IPS DF 19.7 (cell line): ENCODE measurements at regions not wholly inside any gene's neighbourhood (a gene's known extent, or its start where the extent isn't known, plus 50 kb on each side); places are given as distances from the start of the nearest gene placed in this dataset.

ENCODE experiments used
- DNase-seq: peaks from one replicate; pipeline ENCODE4 v3.0.0-alpha.2; 2013; ENCODE audit warnings: low read depth, low spot score

GRCh38 chr3:24756101-24756888, 261.6 kb upstream of the THRB start:
- no peak for DNase-seq

GRCh38 chr3:24763393-24763792, 268.7 kb upstream of the THRB start:
- no peak for DNase-seq

GRCh38 chr3:24764236-24764915, 269.7 kb upstream of the THRB start:
- no peak for DNase-seq

GRCh38 chr3:24765399-24765798, 270.7 kb upstream of the THRB start:
- no peak for DNase-seq

- no peak for DNase-seq
Observed at GRCh38 chr3:24769918-24770317, 275.3 kb upstream of the THRB start.

- DNase-seq, result peak; percentile 40
Observed at GRCh38 chr3:24773798-24774197, 279.1 kb upstream of the THRB start.

GRCh38 chr3:24780991-24781390, 286.3 kb upstream of the THRB start:
- no peak for DNase-seq

- no peak for DNase-seq
Observed at GRCh38 chr3:24781454-24781853, 286.8 kb upstream of the THRB start.

GRCh38 chr3:24793896-24794295, 299.2 kb upstream of the THRB start:
- DNase-seq, result no peak

- no peak for DNase-seq
Observed at GRCh38 chr3:24802614-24803013, 308.0 kb upstream of the THRB start.

GRCh38 chr3:24804095-24804494, 309.4 kb upstream of the THRB start:
- DNase-seq, result no peak

GRCh38 chr3:24810881-24811280, 316.2 kb upstream of the THRB start:
- no peak for DNase-seq

- no peak for DNase-seq
Observed at GRCh38 chr3:24812116-24812515, 317.5 kb upstream of the THRB start.

GRCh38 chr3:24818055-24818454, 323.4 kb upstream of the THRB start:
- no peak for DNase-seq

- DNase-seq, result no peak
Observed at GRCh38 chr3:24828011-24828410, 333.4 kb upstream of the THRB start.

- no peak for DNase-seq
Observed at GRCh38 chr3:24828551-24828950, 333.9 kb upstream of the THRB start.

GRCh38 chr3:24829011-24829581, 334.4 kb upstream of the THRB start:
- no peak for DNase-seq

- DNase-seq, result no peak
Observed at GRCh38 chr3:24829629-24830229, 335.1 kb upstream of the THRB start.

GRCh38 chr3:24830230-24831152, 335.8 kb upstream of the THRB start:
- no peak for DNase-seq

GRCh38 chr3:24831221-24831620, 336.6 kb upstream of the THRB start:
- no peak for DNase-seq

- no peak for DNase-seq
Observed at GRCh38 chr3:24832891-24833290, 338.2 kb upstream of the THRB start.
